ENCODE measurements at regions not wholly inside any gene's neighbourhood (a gene's known extent, or its start where the extent isn't known, plus 50 kb on each side); places are given as distances from the start of the nearest gene placed in this dataset.

- TF ChIP-seq BHLHE40 (IDR thresholded peaks at IDR 0.05; ENCODE audit: borderline replicate concordance) (no peak), SUZ12 (IDR thresholded peaks at IDR 0.05) (no peak), SP1 (IDR thresholded peaks at IDR 0.05) (no peak), NFRKB (IDR thresholded peaks at IDR 0.05) (no peak)
These were observed 49.8 kb upstream of the LEP start for GRCh38 chr7:128191136-128191844.
